ENCODE measurements at regions not wholly inside any gene's neighbourhood (a gene's known extent, or its start where the extent isn't known, plus 50 kb on each side); places are given as distances from the start of the nearest gene placed in this dataset.

DNA sequence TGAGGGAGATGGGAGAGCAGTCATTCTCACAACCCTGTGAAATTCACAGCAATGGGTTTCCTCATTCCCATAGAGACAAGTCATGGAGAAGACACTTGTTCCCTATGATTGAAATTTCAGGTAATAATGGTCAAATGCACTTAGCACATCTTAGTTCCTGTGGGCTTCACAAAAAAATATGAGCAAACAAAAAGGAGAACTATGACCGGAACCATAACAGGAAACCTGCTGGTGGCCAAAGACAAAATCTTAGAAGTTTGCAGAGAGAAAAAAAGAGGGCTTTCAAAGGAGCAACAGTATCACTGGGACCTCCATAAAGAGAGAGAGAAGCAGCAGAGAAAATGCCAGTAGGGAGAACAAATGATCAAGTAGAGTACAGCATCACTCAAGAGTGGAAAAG is 138.9 kb upstream of the APCDD1 start:
- TF ChIP-seq, protein P1, sequence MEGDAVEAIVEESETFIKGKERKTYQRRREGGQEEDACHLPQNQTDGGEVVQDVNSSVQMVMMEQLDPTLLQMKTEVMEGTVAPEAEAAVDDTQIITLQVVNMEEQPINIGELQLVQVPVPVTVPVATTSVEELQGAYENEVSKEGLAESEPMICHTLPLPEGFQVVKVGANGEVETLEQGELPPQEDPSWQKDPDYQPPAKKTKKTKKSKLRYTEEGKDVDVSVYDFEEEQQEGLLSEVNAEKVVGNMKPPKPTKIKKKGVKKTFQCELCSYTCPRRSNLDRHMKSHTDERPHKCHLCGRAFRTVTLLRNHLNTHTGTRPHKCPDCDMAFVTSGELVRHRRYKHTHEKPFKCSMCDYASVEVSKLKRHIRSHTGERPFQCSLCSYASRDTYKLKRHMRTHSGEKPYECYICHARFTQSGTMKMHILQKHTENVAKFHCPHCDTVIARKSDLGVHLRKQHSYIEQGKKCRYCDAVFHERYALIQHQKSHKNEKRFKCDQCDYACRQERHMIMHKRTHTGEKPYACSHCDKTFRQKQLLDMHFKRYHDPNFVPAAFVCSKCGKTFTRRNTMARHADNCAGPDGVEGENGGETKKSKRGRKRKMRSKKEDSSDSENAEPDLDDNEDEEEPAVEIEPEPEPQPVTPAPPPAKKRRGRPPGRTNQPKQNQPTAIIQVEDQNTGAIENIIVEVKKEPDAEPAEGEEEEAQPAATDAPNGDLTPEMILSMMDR (IDR thresholded peaks at IDR 0.05) = no peak
- no peak for TF ChIP-seq POLR2AphosphoS5 (IDR thresholded peaks at IDR 0.05; ENCODE audit: low read depth, low read length)

All from Panc1 (cell line).